ENCODE measurements at regions not wholly inside any gene's neighbourhood (a gene's known extent, or its start where the extent isn't known, plus 50 kb on each side); places are given as distances from the start of the nearest gene placed in this dataset.
A peak's percentile ranks its signal among the peaks of the same experiment; 100 is the strongest.

DNA sequence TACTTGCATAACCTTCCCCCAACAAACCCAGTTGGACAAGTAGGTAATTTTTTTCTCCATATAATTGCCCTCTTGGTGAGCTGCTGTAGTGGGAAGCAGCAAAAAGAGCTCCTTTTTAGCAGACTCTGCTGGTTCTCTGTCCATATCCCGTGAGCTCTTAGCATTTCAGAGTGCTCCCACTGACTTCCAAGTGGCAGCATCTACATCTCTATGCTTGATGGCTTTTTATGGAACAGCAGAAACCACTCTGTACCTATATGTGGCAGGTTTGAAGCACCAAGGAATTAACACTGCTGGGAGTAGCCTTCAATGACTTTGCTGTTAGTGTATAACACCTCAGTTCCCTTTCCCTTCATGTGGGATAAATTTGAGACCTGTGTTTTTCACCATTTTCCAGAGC, 168.4 kb upstream of the NHS start:
- TF ChIP-seq CTCF (IDR thresholded peaks at IDR 0.05) = no peak
- no peak for DNase-seq
- H3K27me3 Mint-ChIP-seq (ENCODE audit: insufficient read depth) = no peaks in the 10 kb centered on the region

GRCh38 chrX:17214962-17215361, 160.0 kb upstream of the NHS start:
- Mint-ChIP-seq H3K4me1 (ENCODE audit: low read depth) (no peaks in the 10 kb centered on the region), H3K4me3 (no peak overlapping the region), H3K36me3 (ENCODE audit: low read depth) (no peaks in the 10 kb centered on the region), H3K27ac (no peak overlapping the region), H3K27me3 (ENCODE audit: insufficient read depth) (no peaks in the 10 kb centered on the region; the same call in 1 of the 2 replicates), H3K9me3 (peaks cover 5% of the 10 kb centered on the region; the same call in 1 of the 2 replicates)
- no peak for DNase-seq
- no peak for TF ChIP-seq CTCF (IDR thresholded peaks at IDR 0.05)

More for the DNA sequence above, 168.4 kb upstream of the NHS start:
- Mint-ChIP-seq H3K27ac (no peak overlapping the region), H3K4me3 (no peak overlapping the region), H3K36me3 (ENCODE audit: low read depth) (no peaks in the 10 kb centered on the region), H3K4me1 (ENCODE audit: low read depth) (no peaks in the 10 kb centered on the region), H3K9me3 (no peaks in the 10 kb centered on the region)

DNA sequence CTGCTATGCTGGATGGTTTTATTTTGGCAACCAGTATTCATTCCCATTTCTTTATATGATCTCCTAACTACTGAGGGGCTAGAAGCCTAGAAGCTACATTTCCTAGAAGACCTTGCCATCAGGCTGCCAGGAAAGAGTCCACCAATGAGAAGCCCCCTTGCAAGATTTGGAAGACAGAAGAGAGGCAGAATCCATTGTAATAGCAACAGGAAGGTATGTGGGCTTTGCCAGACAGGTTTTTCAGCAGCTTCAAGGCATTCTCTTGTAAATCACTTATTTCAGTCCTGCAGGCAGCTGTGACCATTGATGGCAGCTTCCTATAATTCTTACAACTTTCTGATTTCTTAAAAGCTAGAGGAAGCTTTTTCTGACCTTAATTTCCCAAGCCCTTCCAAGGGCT, 148.3 kb upstream of the NHS start:
- H3K4me1 Mint-ChIP-seq (ENCODE audit: low read depth) = no peaks in the 10 kb centered on the region
- no peaks in the 10 kb centered on the region for H3K9me3 Mint-ChIP-seq
- TF ChIP-seq CTCF (IDR thresholded peaks at IDR 0.05) = no peak

DNA sequence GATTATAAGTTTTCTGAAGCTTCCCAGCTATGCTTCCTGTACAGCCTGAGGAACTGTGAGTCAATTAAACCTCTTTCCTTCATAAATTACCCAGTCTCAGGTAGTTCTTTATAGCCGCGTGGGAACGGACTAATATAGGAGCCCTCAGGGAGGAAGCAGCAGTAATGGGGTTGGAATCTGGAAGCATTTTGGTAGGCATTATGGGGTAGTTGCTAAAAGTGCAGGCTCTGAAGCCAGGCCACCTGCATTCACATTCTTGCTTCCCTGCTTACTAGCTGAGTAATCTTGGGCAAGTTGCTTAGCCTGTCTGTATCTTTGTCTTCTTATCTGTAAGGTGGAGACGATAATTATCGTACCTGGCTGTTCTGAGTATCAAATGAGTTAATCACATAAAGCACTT, 137.9 kb upstream of the NHS start:
- H3K4me1 Mint-ChIP-seq (ENCODE audit: low read depth) = no peaks in the 10 kb centered on the region
- H3K4me3 Mint-ChIP-seq = no peak overlapping the region
- H3K27me3 Mint-ChIP-seq (ENCODE audit: insufficient read depth) = no peaks in the 10 kb centered on the region
- no peak for TF ChIP-seq CTCF (IDR thresholded peaks at IDR 0.05)
- no peak for DNase-seq
- no peaks in the 10 kb centered on the region for H3K9me3 Mint-ChIP-seq
- H3K27ac Mint-ChIP-seq = no peak overlapping the region
- H3K36me3 Mint-ChIP-seq (ENCODE audit: low read depth) = no peaks in the 10 kb centered on the region

More for the DNA sequence above, 148.3 kb upstream of the NHS start:
- H3K27me3 Mint-ChIP-seq (ENCODE audit: insufficient read depth) = no peaks in the 10 kb centered on the region
- no peak overlapping the region for H3K4me3 Mint-ChIP-seq
- H3K27ac Mint-ChIP-seq = no peak overlapping the region
- no peaks in the 10 kb centered on the region for H3K36me3 Mint-ChIP-seq (ENCODE audit: low read depth)
- DNase-seq = no peak

DNA sequence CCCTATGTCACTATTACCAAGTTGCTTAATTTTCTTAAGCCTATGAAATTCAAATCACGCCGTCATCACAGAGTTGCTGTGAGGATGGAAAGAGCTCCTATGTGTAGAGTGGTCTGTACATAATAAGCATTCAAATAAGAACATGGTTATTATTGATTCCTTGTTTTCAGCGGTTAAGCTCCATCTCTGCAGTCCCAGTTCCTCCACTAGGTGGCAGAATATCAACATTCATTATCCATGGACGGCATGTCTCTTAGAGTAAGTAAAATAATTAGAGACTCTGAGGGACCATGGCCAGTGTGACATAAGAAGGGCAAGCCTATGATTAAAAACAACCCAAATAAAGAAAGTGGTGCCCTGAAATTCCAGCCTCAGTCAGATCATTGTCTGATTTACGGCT, 132.5 kb upstream of the NHS start:
- no peak overlapping the region for H3K4me3 Mint-ChIP-seq
- DNase-seq = peak; percentile 31
- H3K27me3 Mint-ChIP-seq (ENCODE audit: insufficient read depth) = peaks cover 5% of the 10 kb centered on the region
- no peaks in the 10 kb centered on the region for H3K36me3 Mint-ChIP-seq (ENCODE audit: low read depth)
- no peaks in the 10 kb centered on the region for H3K4me1 Mint-ChIP-seq (ENCODE audit: low read depth)
- H3K27ac Mint-ChIP-seq = no peak overlapping the region
- no peaks in the 10 kb centered on the region for H3K9me3 Mint-ChIP-seq
- peak; percentile 84 for TF ChIP-seq CTCF (IDR thresholded peaks at IDR 0.05)

GRCh38 chrX:17247144-17247543, 127.9 kb upstream of the NHS start:
- no peaks in the 10 kb centered on the region for H3K36me3 Mint-ChIP-seq (ENCODE audit: low read depth)
- no peaks in the 10 kb centered on the region for H3K9me3 Mint-ChIP-seq
- peaks cover 8% of the 10 kb centered on the region for H3K27me3 Mint-ChIP-seq (ENCODE audit: insufficient read depth)
- H3K4me3 Mint-ChIP-seq = no peak overlapping the region
- no peak for DNase-seq
- H3K27ac Mint-ChIP-seq = no peak overlapping the region
- no peak for TF ChIP-seq CTCF (IDR thresholded peaks at IDR 0.05)
- no peaks in the 10 kb centered on the region for H3K4me1 Mint-ChIP-seq (ENCODE audit: low read depth)
